HG02852 (cell line): ENCODE measurements at regions not wholly inside any gene's neighbourhood (a gene's known extent, or its start where the extent isn't known, plus 50 kb on each side); places are given as distances from the start of the nearest gene placed in this dataset.
"Not testable (repeated sequence)": the region's sequence is repeated elsewhere in the genome, so short reads cannot be mapped to it uniquely, and the experiment has no call there.

Experiments used
- ATAC-seq: cut with Tn5 transposase; IDR thresholded peaks from one replicate; pipeline ENCODE4 v1.9.1; 2021; ENCODE audit warnings: mild to moderate bottlenecking, moderate library complexity; ENCODE audit not compliant: unreplicated experiment

DNA sequence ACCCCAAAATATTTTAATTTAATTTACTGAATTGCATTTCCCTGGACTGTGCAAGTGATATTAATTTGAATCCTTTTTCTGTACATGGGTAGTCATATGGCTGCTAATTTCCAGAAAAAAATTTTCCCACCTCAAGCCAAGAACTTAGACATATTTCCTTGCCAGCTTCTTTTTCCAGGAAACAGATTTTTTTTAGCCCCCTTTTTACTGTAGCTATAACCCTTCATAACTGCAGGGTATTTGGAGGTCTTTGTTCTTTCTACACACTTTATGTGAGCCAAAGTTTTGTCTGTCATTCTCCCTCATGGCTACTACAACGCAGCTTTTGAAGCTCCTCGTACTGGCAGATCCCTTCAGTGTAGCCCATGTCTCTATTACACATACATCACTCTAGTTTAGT is 261.2 kb upstream of the PIK3R1 start:
- ATAC-seq, result no peak

DNA sequence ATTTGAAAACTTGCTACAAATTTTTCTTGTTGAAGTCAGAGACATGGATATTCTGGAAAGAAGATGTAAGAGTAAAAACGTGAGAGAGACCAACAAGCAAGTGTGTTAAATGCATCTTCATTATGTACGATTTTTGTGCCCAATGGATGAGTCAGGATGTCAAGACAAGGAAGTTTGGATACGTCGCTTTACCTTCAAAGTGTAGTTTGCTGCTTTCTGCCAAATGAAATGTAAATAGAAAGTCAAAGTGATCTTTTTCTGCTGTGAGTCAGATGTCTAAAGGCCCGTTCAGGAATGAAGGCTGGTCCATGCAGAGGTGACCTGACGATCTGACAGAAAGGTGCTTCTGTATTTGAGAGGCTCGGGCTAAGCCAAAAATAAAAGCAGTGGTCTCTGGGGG is 273.1 kb upstream of the PIK3R1 start:
- ATAC-seq, result no peak

DNA sequence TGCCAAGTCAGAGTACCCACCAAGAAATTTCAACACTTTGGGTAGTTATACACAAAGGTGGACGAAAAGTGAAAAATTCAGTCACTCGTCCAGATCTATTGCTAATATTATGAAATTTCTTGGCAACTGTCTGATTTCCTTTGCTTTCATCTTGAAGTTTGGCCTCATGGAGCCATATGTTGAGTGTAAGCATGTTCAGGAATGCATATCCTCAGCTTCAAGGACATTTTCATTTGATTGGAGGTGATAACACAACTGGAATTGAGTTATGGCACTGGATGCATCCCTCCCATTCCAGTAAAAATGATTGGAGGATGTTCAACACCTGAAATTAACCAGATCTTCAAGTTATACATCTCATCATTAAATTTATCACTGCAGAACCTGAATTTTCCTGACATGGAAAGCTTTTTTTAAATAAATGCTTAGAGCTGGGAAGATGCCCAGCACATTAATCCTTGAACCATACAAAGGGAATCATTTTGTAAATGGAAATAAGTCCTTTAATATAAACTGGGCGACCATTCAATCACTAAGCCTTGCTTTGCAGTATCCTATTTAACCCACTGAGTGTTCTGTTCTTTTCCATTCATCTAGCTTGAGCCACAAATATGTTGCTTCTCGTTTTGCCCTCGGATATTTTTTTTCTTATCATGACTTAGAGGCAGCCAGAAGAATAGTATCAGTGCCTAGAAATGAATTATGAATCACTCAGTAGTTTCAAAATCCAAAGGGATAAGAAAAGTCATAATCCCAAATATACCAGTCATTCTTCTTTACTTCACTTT is 273.7 kb upstream of the PIK3R1 start:
- no peak for ATAC-seq

DNA sequence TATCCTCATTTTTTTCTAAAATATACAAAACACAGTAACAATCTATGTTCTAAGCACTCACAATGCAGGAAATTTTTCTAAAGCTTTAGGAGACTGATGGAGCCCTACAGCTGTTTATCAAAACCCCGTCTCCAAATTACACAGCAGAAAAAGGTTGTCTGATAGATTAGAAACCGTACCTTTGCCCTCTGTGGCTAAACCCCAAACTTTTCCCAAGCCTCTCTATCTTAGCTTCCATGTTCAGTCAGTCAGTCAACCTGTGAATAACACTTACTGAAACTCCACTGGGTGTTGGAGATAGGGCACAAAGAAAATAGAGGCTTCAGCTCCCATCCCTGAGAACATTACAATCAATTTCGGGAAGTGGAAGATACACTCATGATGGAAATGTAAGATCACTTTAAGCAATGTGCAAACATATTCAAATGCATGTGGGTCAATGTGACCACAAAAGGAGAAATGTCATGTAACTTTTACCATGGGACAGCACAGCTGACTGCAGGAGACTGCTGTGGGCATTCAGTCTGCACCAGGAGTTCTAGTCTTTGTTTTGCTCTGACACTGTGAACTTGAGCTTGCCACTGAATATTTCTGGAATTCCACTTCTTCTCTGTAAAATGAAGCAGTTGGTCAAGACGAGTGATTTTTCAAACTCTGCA is 279.5 kb upstream of the PIK3R1 start:
- no peak for ATAC-seq

DNA sequence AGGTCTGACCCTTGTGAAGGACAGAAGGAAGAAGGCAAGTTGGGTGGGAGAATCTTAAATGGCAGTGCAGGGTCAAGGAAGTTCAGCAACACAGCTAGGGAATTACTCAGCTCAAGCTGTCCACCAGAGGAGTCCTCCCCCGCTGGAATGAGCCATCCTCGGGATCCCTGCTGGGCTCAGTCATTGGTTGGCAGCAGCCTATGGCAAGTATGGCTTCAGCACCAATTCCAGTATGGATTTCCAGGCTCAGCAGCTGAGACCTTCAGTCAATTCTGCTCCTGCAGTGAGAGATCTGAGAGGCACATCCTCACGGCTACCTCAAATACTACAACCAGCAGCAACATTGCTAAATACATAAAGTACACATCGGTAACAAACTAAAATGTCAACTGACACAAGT is 280.6 kb upstream of the PIK3R1 start:
- ATAC-seq, result no peak

DNA sequence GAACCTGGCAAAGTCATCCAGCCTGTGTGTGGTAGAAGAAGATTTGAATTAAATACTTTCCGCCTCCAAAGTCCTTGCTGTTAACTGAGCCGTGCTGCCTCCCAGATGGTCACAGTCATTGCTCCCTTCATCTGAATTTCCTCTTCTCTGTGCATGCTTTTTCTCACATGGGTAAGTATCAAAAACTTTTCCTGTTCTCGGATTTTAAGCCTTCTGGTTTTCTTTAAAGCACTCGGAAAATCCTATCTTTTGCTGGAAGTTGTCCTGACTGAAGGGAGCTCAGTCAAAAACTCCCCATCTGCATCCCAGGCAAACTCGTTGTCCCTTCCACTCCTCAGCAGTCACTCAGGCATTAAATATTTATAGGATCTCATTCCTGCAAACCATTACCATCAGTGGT is 290.0 kb upstream of the PIK3R1 start:
- no peak for ATAC-seq

DNA sequence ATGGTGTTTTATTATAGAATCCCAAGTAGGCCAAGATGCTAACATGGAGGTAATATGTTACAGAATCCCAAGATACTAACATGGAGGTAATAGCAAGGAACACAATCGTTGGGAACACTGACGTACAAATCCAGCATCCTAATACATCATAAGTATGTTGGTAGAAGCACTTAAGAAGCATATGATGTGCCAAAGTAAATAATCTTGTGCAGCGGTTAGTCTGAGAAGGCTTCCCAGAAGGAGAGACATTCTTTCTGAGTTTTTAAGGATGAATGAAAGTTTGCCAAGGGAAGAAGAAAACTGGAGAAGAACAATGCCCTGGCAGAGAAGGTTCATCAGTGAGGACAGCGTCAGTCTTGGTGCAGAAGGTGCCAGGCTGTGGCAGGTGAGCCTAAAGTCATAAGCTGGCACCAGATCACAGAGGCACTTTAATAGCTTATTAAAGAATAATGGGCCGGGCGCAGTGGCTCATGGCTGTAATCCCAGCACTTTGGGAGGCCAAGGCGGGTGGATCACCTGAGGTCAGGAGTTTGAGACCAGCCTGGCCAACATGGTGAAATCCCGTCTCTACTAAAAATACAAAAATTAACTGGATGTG is 294.5 kb upstream of the PIK3R1 start:
- ATAC-seq, result no peak

DNA sequence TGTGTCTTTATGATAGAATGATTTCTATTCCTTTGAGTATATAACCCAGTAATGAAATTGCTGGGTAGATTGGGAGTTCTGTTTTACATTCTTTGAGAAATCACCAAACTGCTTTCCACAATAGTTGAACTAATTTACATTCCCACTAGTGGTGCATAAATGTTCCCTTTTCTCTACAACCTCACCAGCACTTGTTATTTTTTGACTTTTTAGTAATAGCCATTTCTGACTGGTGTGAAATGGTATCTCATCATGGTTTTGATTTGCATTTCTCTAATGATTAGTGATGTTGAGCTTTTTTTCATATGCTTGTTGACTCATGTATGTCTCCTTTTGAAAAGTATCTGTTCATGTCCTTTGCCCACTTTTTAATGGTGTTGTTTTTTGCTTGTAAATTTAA is 296.0 kb upstream of the PIK3R1 start:
- not testable (repeated sequence) for ATAC-seq

DNA sequence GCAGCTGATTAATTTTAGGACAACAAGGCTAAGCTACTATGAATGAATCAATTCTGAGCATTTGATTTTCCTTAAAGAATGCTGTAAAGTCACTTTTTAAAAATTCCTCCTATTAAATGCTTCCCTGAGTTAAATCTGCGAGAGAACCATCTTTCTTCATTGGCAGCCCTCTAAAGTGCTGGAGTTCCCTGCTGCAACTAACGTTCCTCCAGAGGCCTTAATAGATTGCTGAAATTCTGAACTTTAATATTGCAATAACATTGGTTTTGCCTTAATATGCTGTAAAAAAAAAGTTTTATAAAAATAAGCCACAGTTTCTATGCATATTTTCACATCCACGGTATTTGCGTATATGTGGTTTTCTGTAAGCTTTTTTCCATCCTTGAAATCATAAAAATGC is 298.0 kb upstream of the PIK3R1 start:
- no peak for ATAC-seq

DNA sequence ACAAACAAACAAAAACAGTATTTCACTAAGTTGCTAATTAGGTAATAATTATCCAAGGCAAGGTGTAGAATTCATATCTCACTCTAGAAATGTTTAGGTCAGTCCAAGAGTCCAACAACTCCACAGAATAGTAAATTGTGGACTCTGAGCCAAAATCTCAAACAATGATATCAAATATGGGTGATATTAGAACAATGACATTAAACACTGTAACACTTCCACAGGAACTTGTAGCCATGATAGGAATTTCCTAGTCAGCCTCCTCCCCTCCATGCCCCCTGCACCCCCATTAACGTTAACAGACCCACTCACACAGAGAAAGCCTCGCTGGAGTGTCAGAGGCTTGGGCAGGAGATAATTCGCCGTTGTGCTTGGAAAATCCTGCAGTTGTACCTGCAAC is 305.0 kb upstream of the PIK3R1 start:
- ATAC-seq, result no peak

DNA sequence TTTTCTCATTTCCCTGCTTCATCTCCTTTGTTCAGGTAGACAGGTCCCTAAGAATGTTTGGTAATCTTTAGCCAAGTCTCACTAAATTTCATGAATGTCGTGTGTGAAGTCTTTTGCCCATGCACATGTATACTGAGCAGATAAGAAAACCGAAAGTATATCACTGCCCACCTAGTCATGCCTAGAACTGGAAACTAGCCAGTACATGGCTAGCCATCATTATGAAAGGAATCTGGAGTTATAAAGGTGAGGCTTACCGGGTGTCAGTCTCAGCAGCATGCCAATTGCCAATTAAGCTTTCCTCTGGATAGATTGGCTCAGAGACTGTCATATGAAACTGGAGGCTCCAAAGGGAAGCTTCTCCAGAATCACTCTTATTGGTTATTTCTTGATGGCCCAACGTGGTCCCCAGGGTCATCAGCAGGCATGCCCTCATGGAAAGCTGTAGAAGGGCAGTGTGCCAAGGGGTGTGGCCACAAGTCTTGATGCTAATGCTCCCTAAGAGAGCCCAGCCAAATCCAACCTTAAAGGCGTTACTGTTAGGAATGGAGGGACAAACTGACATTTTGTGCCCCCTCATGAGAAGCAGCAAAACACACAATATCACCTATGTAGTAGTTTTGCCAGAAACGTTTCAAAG is 307.3 kb upstream of the PIK3R1 start:
- ATAC-seq, result no peak

DNA sequence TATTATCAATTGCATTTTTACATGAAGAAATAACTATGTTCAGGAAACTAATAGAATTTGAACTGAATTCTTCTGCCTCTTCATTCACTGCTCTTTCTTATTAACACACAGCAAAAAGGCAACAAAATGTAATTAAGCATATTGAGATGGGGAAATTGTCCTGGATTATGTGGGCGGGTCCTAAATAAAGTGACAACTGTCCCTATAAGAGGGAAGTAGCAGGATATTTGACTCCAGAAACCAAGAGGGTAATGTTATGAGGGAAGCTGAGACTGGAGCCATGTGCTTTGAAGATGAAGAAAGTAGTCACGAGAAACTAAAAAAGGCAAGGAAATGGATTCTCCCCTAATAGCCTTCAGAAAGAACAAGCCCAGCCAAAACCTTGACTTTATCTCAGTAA is 311.2 kb upstream of the PIK3R1 start:
- no peak for ATAC-seq

DNA sequence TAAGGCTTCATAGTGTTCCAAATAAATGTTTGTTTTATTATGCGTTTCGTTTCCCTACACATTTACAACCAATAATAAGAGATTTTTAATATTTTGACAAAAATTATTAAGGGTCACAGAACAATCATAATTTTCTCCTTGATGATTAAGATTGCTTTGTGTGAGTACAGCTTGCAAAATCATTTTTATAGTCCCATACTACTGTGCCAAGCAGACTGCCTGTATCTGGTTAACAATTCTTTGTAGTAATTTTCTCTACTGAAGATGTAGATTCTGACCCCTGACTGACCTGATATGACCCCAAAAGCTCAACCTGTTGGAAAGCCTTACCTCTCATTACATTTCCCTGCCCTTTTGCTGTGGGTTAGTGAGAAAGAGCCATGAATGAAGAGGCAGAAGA is 311.9 kb upstream of the PIK3R1 start:
- no peak for ATAC-seq

DNA sequence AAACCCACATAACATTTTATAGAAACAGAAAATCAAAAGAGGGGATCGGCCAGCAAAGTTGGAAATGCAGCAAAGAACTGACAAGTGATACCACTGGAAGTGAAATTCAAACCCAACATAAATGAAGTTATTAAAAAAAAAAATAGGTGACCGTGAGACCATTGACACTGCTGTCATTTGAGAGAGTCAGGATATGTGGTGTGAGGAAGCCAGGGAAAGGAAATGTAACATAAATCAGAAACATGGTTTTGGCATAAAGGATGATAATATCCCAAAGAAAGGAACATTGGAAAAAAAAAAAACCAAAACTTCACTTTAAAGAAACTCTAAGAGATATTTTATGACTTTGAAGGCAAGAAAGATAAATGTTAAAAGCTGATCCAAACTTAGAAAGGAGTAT is 312.4 kb upstream of the PIK3R1 start:
- no peak for ATAC-seq

DNA sequence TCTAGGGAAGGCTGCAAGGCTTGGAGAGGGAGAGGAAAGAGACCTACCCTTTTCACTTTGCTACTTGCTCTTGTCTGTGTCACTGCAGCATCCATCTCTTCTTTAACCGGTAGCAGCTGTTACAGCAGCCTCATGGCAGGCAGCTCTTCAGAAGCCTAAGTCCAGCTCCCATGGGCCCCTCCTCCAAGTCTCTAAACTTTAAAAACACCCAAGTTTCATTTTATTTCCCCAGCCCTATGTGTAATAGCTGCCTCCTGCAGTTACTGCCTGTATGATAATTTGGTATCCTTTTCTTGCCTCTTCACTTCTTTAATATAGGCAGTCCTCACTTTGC is 313.1 kb upstream of the PIK3R1 start:
- no peak for ATAC-seq

DNA sequence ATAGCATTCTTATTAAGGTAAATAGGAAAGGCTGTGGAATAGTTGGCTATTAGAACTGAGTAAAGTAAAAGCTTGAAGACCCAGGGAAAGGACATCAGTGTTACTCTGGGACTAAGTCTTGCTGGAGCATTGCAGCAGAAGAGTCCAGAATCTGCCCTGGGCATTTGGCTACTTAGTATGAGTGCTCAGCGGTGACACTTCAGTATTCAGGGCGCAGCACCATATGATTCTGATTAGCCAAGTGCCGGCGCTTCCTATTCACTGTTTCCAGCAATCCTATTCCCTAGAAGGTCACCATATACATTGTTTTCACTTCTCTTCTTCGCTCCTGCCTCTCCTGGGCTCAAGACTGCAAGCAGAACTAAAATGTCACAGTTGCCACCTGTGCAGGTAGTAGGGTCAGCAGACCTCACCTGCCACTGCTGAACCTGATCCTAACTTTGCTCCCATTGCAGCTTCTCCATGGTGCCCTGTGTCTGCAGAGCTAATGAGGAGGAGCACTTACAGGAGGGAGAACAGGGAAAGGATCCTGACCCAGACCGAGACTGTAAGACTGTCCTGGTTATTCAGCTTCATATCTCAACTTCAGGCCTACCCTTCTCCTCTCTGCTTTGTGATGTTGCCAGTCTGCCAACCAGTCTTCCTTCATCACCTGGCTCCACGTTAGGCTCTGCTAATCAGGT is 313.6 kb upstream of the PIK3R1 start:
- no peak for ATAC-seq

DNA sequence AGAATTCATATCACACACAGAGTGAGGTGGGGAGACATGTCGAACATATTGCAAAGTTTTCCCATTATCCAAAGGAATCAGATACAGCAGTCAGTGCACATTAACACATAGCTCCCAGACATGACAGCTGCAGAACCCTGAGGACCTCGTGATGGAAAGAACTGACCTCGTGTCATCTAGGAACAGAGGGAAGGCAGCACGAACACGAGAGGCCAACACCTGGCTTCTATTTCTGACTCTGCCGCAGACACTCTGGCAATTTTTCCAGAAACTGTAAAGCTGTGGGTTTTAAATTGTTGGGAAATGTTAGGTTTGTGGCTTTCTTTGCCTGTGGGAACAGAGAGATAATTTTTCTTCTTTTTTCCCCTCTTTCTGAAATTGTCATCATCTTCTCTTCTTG is 315.0 kb upstream of the PIK3R1 start:
- ATAC-seq, result no peak

DNA sequence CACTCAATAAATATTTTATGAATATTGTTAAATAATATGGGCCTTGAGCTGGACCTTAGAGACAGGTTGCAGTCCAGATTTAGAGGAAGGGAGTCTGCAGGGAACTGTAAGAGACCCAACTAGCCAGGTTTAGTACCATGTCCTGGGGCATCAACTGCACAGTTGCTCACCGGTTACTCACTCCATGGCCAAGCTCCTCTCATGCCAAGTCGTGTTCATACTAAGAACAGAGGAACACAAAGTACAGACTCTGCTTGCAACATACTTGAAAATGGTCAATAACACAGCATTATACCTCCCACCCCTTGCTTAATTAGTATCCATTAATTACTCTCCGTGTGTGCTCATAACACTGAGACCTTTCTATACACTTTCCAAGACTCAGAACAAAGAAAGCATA is 317.6 kb upstream of the PIK3R1 start:
- no peak for ATAC-seq

DNA sequence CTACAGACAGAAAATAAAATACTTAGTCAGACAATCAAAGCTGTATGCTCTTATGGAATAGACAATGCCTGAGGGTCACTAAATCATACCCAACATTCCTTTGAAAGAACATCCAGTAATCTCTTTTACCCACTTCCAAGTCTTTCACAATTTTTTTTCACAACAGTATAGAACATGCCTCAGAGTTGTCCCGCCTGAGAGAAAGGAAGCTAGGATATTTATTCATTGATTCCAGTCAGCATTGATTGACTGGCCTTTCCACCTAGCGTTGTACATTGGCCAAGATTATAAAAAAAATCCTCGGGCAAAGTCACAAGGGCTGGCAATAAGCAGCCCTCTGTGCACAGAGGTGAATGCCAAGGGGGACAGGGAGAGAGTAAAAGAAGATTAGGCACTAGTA is 318.1 kb upstream of the PIK3R1 start:
- no peak for ATAC-seq

DNA sequence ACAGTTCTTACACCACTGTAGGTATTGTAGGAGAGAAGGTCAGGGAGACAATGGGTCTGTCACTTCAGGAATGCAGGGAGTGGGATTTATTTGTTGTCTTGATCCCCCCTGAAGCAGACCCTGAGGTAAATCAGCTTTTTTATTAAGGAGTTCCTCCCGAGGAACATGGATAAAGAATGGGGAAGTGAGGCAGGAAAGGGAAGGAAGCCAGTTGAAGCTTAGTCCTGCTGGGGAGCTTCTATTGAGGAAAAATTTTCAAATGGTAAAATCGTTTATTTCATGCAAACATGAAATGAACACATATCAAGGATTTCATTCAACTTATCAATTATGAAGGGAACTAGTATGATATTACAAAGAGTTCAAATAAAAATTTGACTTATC is 318.6 kb upstream of the PIK3R1 start:
- ATAC-seq, result no peak

DNA sequence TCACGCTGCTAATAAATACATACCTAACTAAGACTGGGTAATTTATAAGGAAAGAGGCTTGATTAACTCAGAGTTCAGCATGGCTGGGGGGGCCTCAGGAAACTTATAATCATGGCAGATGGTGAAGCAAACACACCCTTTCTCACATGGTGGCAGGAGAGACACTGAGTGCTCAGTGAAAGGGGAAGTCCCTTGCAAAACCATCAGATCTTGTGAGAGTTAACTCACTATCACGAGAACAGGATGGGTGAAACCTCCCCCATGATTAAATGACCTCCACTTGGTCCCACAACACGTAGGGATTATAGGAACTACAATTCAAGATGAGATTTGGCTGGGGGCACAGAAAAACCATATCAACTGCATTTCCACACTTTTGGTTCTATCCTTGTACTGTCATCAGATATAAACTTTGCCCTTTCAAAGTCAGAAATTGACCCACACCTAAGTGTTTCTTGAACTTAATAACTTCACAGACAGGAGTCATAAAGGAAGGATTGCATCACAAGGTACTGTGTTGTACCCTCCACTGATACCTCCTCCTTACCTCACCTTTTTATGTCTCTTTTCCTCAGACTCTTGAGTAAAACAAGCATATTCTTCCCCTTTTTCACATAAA is 319.1 kb upstream of the PIK3R1 start:
- ATAC-seq, result no peak
